Smooth muscle cell (in vitro differentiated cells): ENCODE measurements at regions not wholly inside any gene's neighbourhood (a gene's known extent, or its start where the extent isn't known, plus 50 kb on each side); places are given as distances from the start of the nearest gene placed in this dataset.

Experiments used
- DNase-seq: peaks from one replicate; lab custom pipeline; 2025; ENCODE audit not compliant: unreplicated experiment; lab: John Stamatoyannopoulos, UW
- H2AFZ ChIP-seq: fragments of 200-600 bp; sonication (generic); 2 replicates; pipeline ENCODE4 v1.6.0; 2016; ENCODE audit warnings: antibody characterized with exemption, low read depth, mild to moderate bottlenecking
- H3F3A ChIP-seq: fragments of 200-600 bp; sonication (generic); 2 replicates; pipeline ENCODE4 v1.6.0; 2017; ENCODE audit warnings: antibody characterized with exemption, low read depth
- H3K27ac ChIP-seq: fragments of 200-600 bp; sonication (generic); 2 replicates; pipeline ENCODE4 v1.5.1; 2016; ENCODE audit warnings: low read depth, mild to moderate bottlenecking
- H3K27me3 ChIP-seq: fragments of 200-600 bp; sonication (generic); 2 replicates; pipeline ENCODE4 v1.6.1; 2016; ENCODE audit warnings: low read depth, mild to moderate bottlenecking
- H3K36me3 ChIP-seq: fragments of 200-600 bp; sonication (generic); 2 replicates; pipeline ENCODE4 v1.5.1; 2016; ENCODE audit warnings: low read depth
- H3K4me1 ChIP-seq: fragments of 200-600 bp; sonication (generic); 2 replicates; pipeline ENCODE4 v1.5.1; 2016; ENCODE audit warnings: low read depth
- H3K4me2 ChIP-seq: fragments of 200-600 bp; sonication (generic); 2 replicates; pipeline ENCODE4 v1.6.0; 2016; ENCODE audit warnings: mild to moderate bottlenecking
- H3K4me3 ChIP-seq: fragments of 200-600 bp; sonication (generic); 2 replicates; pipeline ENCODE4 v1.5.1; 2016; ENCODE audit warnings: mild to moderate bottlenecking
- H3K79me2 ChIP-seq: fragments of 200-600 bp; sonication (generic); 2 replicates; pipeline ENCODE4 v1.6.0; 2016; ENCODE audit warnings: low read depth, mild to moderate bottlenecking
- H3K9ac ChIP-seq: fragments of 200-600 bp; sonication (generic); 2 replicates; pipeline ENCODE4 v1.6.0; 2016; ENCODE audit warnings: low read depth
- H3K9me3 ChIP-seq: fragments of 200-600 bp; sonication (generic); replicated peaks from 2 replicates; pipeline ENCODE4 v1.5.1; 2016; ENCODE audit warnings: low read depth
- H4K20me1 ChIP-seq: fragments of 200-600 bp; sonication (generic); 2 replicates; pipeline ENCODE4 v1.6.0; 2016; ENCODE audit warnings: low read depth
- CTCF ChIP-seq: fragments of 200-600 bp; sonication (generic); IDR thresholded peaks from 2 replicates; pipeline ENCODE4 v1.5.1; 2017; ENCODE audit warnings: borderline replicate concordance, mild to moderate bottlenecking, antibody characterized with exemption; ENCODE audit not compliant: insufficient read depth, poor library complexity, severe bottlenecking
- WGBS: methylation state at CpG from one replicate; pipeline ENCODE4 v1.1.7; 2016; ENCODE audit warnings: low lambda C conversion rate; 5-methylcytosine and 5-hydroxymethylcytosine counted together

GRCh38 chr20:60092729-60093128 is 134.5 kb downstream of the CDH26 start:
- no peak overlapping the region for H3K9ac ChIP-seq
- H3K27ac ChIP-seq, result no peak overlapping the region
- H3K79me2 ChIP-seq, result no peaks in the 10 kb centered on the region
- no peaks in the 10 kb centered on the region for H3K27me3 ChIP-seq
- no peak overlapping the region for H3K4me2 ChIP-seq
- no peak overlapping the region for H2AFZ ChIP-seq
- no peaks in the 10 kb centered on the region for H3K36me3 ChIP-seq
- H3K9me3 ChIP-seq, result no peaks in the 10 kb centered on the region
- no peaks in the 10 kb centered on the region for H4K20me1 ChIP-seq
- no peak for TF ChIP-seq CTCF
- no peaks in the 10 kb centered on the region for H3K4me1 ChIP-seq
- DNase-seq, result no peak
- no peak overlapping the region for H3K4me3 ChIP-seq
- no peaks in the 10 kb centered on the region for H3F3A ChIP-seq

- Histone ChIP-seq H3K27me3 (no peaks in the 10 kb centered on the region), H2AFZ (no peak overlapping the region), H3K9ac (no peak overlapping the region), H3K9me3 (no peaks in the 10 kb centered on the region), H3K36me3 (no peaks in the 10 kb centered on the region), H3K4me1 (no peaks in the 10 kb centered on the region), H3K27ac (no peak overlapping the region), H3K79me2 (no peaks in the 10 kb centered on the region), H4K20me1 (no peaks in the 10 kb centered on the region), H3K4me3 (no peak overlapping the region), H3K4me2 (no peak overlapping the region), H3F3A (no peaks in the 10 kb centered on the region)
- no peak for TF ChIP-seq CTCF
- no peak for DNase-seq
- WGBS, result 82% methylated on average over 5 of the region's 5 CpGs
Observed at GRCh38 chr20:60095456-60095855, 137.2 kb downstream of the CDH26 start.

GRCh38 chr20:60096166-60096565 is 137.9 kb downstream of the CDH26 start:
- H3F3A ChIP-seq, result no peaks in the 10 kb centered on the region
- H3K9me3 ChIP-seq, result no peaks in the 10 kb centered on the region
- no peaks in the 10 kb centered on the region for H3K4me1 ChIP-seq
- no peaks in the 10 kb centered on the region for H3K36me3 ChIP-seq
- no peaks in the 10 kb centered on the region for H4K20me1 ChIP-seq
- 91% methylated on average over 10 of the region's 10 CpGs for WGBS
- H3K27me3 ChIP-seq, result no peaks in the 10 kb centered on the region
- H3K27ac ChIP-seq, result no peak overlapping the region
- H3K4me3 ChIP-seq, result no peak overlapping the region
- H3K4me2 ChIP-seq, result no peak overlapping the region
- no peak for TF ChIP-seq CTCF
- H3K79me2 ChIP-seq, result no peaks in the 10 kb centered on the region
- DNase-seq, result no peak
- H3K9ac ChIP-seq, result no peak overlapping the region
- H2AFZ ChIP-seq, result no peak overlapping the region

- TF ChIP-seq CTCF, result no peak
- H2AFZ ChIP-seq, result no peak overlapping the region
- H3K9ac ChIP-seq, result no peak overlapping the region
- H3K27me3 ChIP-seq, result no peaks in the 10 kb centered on the region
- H3K9me3 ChIP-seq, result no peaks in the 10 kb centered on the region
- no peak overlapping the region for H3K27ac ChIP-seq
- no peak overlapping the region for H3K4me2 ChIP-seq
- WGBS, result 86% methylated on average over 4 of the region's 4 CpGs
- no peaks in the 10 kb centered on the region for H3K36me3 ChIP-seq
- no peaks in the 10 kb centered on the region for H3K4me1 ChIP-seq
- H3K4me3 ChIP-seq, result no peak overlapping the region
- H4K20me1 ChIP-seq, result no peaks in the 10 kb centered on the region
- DNase-seq, result no peak
- H3K79me2 ChIP-seq, result no peaks in the 10 kb centered on the region
- no peaks in the 10 kb centered on the region for H3F3A ChIP-seq
Observed at GRCh38 chr20:60097285-60097684, 139.1 kb downstream of the CDH26 start.
